ENCODE measurements at regions not wholly inside any gene's neighbourhood (a gene's known extent, or its start where the extent isn't known, plus 50 kb on each side); places are given as distances from the start of the nearest gene placed in this dataset.

- no peak overlapping the region for H3K27ac Mint-ChIP-seq (ENCODE audit: unreplicated experiment)
- DNase-seq (ENCODE audit: low spot score), result no peak
- no peaks in the 10 kb centered on the region for H3K36me3 Mint-ChIP-seq (ENCODE audit: low read depth, unreplicated experiment)
- no peak overlapping the region for H3K4me3 Mint-ChIP-seq (ENCODE audit: unreplicated experiment)
- H3K27me3 Mint-ChIP-seq (ENCODE audit: unreplicated experiment), result no peaks in the 10 kb centered on the region
- no peaks in the 10 kb centered on the region for H3K9me3 Mint-ChIP-seq (ENCODE audit: unreplicated experiment)
- no peaks in the 10 kb centered on the region for H3K4me1 Mint-ChIP-seq (ENCODE audit: unreplicated experiment)
- no peak for TF ChIP-seq CTCF (IDR thresholded peaks at IDR 0.05; ENCODE audit: unreplicated experiment)
These were observed 103.6 kb upstream of the FST start for GRCh38 chr5:53376853-53377252.

GRCh38 chr5:53378190-53378589, 102.2 kb upstream of the FST start:
- H3K4me3 Mint-ChIP-seq (ENCODE audit: unreplicated experiment), result no peak overlapping the region
- no peaks in the 10 kb centered on the region for H3K4me1 Mint-ChIP-seq (ENCODE audit: unreplicated experiment)
- DNase-seq (ENCODE audit: low spot score), result no peak
- H3K36me3 Mint-ChIP-seq (ENCODE audit: low read depth, unreplicated experiment), result no peaks in the 10 kb centered on the region
- no peaks in the 10 kb centered on the region for H3K27me3 Mint-ChIP-seq (ENCODE audit: unreplicated experiment)
- H3K9me3 Mint-ChIP-seq (ENCODE audit: unreplicated experiment), result no peaks in the 10 kb centered on the region
- H3K27ac Mint-ChIP-seq (ENCODE audit: unreplicated experiment), result no peak overlapping the region
- TF ChIP-seq CTCF (IDR thresholded peaks at IDR 0.05; ENCODE audit: unreplicated experiment), result no peak

- Mint-ChIP-seq H3K27me3 (ENCODE audit: unreplicated experiment) (no peaks in the 10 kb centered on the region), H3K9me3 (ENCODE audit: unreplicated experiment) (no peaks in the 10 kb centered on the region), H3K27ac (ENCODE audit: unreplicated experiment) (no peak overlapping the region), H3K4me3 (ENCODE audit: unreplicated experiment) (no peak overlapping the region), H3K36me3 (ENCODE audit: low read depth, unreplicated experiment) (no peaks in the 10 kb centered on the region), H3K4me1 (ENCODE audit: unreplicated experiment) (no peaks in the 10 kb centered on the region)
- DNase-seq (ENCODE audit: low spot score), result no peak
- no peak for TF ChIP-seq CTCF (IDR thresholded peaks at IDR 0.05; ENCODE audit: unreplicated experiment)
These were observed 101.7 kb upstream of the FST start for GRCh38 chr5:53378590-53379247.

GRCh38 chr5:53386341-53386740, 94.1 kb upstream of the FST start:
- no peak for TF ChIP-seq CTCF (IDR thresholded peaks at IDR 0.05; ENCODE audit: unreplicated experiment)
- DNase-seq (ENCODE audit: low spot score), result no peak
- Mint-ChIP-seq H3K4me1 (ENCODE audit: unreplicated experiment) (peaks cover 9% of the 10 kb centered on the region), H3K27me3 (ENCODE audit: unreplicated experiment) (no peaks in the 10 kb centered on the region), H3K9me3 (ENCODE audit: unreplicated experiment) (peaks cover 9% of the 10 kb centered on the region), H3K4me3 (ENCODE audit: unreplicated experiment) (no peak overlapping the region), H3K36me3 (ENCODE audit: low read depth, unreplicated experiment) (no peaks in the 10 kb centered on the region), H3K27ac (ENCODE audit: unreplicated experiment) (no peak overlapping the region)

- H3K4me3 Mint-ChIP-seq (ENCODE audit: unreplicated experiment), result no peak overlapping the region
- no peak for TF ChIP-seq CTCF (IDR thresholded peaks at IDR 0.05; ENCODE audit: unreplicated experiment)
- no peak for DNase-seq (ENCODE audit: low spot score)
- peaks cover 9% of the 10 kb centered on the region for H3K9me3 Mint-ChIP-seq (ENCODE audit: unreplicated experiment)
- H3K27me3 Mint-ChIP-seq (ENCODE audit: unreplicated experiment), result no peaks in the 10 kb centered on the region
- peaks cover 11% of the 10 kb centered on the region for H3K4me1 Mint-ChIP-seq (ENCODE audit: unreplicated experiment)
- no peaks in the 10 kb centered on the region for H3K36me3 Mint-ChIP-seq (ENCODE audit: low read depth, unreplicated experiment)
- no peak overlapping the region for H3K27ac Mint-ChIP-seq (ENCODE audit: unreplicated experiment)
These were observed 91.3 kb upstream of the FST start for GRCh38 chr5:53389093-53389492.
